PC-3 (cell line): ENCODE measurements at regions not wholly inside any gene's neighbourhood (a gene's known extent, or its start where the extent isn't known, plus 50 kb on each side); places are given as distances from the start of the nearest gene placed in this dataset.

Experiments used
- ATAC-seq: fragments of 200-7000 bp; cut with Tn5 transposase; 2 replicates; pipeline ENCODE4 v1.9.1; 2020; ENCODE audit warnings: mild to moderate bottlenecking, moderate library complexity
- BruUV-seq: library from RNA; stranded (reverse); fragments of 400-500 nt; replicated peaks from 2 replicates; lab custom pipeline; 2021; lab: Mats Ljungman, UMichigan
- CTCF ChIA-PET: fragments of 300-600 bp; sonication (Branson Sonifier 250); formaldehyde crosslinking; loops from one replicate; lab custom pipeline; 2022; ENCODE audit warnings: antibody characterized with exemption; lab: Charles Lee
- POLR2A ChIA-PET: fragments of 300-600 bp; sonication (Branson Sonifier 250); formaldehyde crosslinking; loops from one replicate; lab custom pipeline; 2022; ENCODE audit warnings: antibody characterized with exemption; ENCODE audit not compliant: unreplicated experiment; lab: Charles Lee
- DNase-seq: peaks from one replicate; pipeline ENCODE4 v3.0.0-alpha.2; 2015
- H2AFZ ChIP-seq: fragments of 300-600 bp; sonication (generic); 2 replicates; pipeline ENCODE4 v1.6.0; 2016; ENCODE audit warnings: antibody characterized with exemption, low read length
- H3F3A ChIP-seq: fragments of 300-600 bp; sonication (generic); one replicate; pipeline ENCODE4 v1.6.0; 2017; ENCODE audit warnings: antibody characterized with exemption, low read length, control low read depth, mild to moderate bottlenecking; ENCODE audit not compliant: unreplicated experiment
- H3K27ac ChIP-seq: fragments of 300-600 bp; sonication (generic); 2 replicates; pipeline ENCODE4 v1.5.1; 2016; ENCODE audit warnings: mild to moderate bottlenecking, low read length
- H3K27me3 ChIP-seq: fragments of 300-600 bp; sonication (generic); 2 replicates; pipeline ENCODE4 v1.6.1; 2016; ENCODE audit warnings: low read length, mixed read lengths
- H3K36me3 ChIP-seq: fragments of 300-600 bp; sonication (generic); 2 replicates; pipeline ENCODE4 v1.6.1; 2016; ENCODE audit warnings: low read depth, mixed run types, low read length, mixed read lengths
- H3K4me1 ChIP-seq: fragments of 300-600 bp; sonication (generic); 2 replicates; pipeline ENCODE4 v1.5.1; 2016; ENCODE audit warnings: low read length; ENCODE audit not compliant: insufficient read depth
- H3K4me2 ChIP-seq: fragments of 300-600 bp; sonication (generic); 2 replicates; pipeline ENCODE4 v1.6.0; 2016; ENCODE audit warnings: low read length
- H3K4me3 ChIP-seq: fragments of 300-600 bp; sonication (generic); 2 replicates; pipeline ENCODE4 v1.5.1; 2016; ENCODE audit warnings: mild to moderate bottlenecking, low read length, mixed read lengths
- H3K79me2 ChIP-seq: fragments of 300-600 bp; sonication (generic); 2 replicates; pipeline ENCODE4 v1.6.1; 2017; ENCODE audit warnings: low read length, mixed read lengths
- H3K9ac ChIP-seq: fragments of 300-600 bp; sonication (generic); 2 replicates; pipeline ENCODE4 v1.6.0; 2016; ENCODE audit warnings: mild to moderate bottlenecking, low read length
- H3K9me2 ChIP-seq: fragments of 300-600 bp; sonication (generic); replicated peaks from 2 replicates; pipeline ENCODE4 v1.6.1; 2016; ENCODE audit warnings: mixed run types, low read length, mixed read lengths
- H3K9me3 ChIP-seq: fragments of 300-600 bp; sonication (generic); 2 replicates; pipeline ENCODE4 v1.6.1; 2016; ENCODE audit warnings: low read length, mixed read lengths
- H4K20me1 ChIP-seq: fragments of 300-600 bp; sonication (generic); 2 replicates; pipeline ENCODE4 v1.6.1; 2016; ENCODE audit warnings: low read length, mixed read lengths
- CTCF ChIP-seq: fragments of 300-600 bp; sonication (generic); conservative IDR thresholded peaks from 2 replicates; pipeline ENCODE4 v1.5.1; 2017; ENCODE audit warnings: antibody characterized with exemption, low read depth, mild to moderate bottlenecking, low read length
- EZH2 ChIP-seq: fragments of 300-600 bp; sonication (generic); IDR thresholded peaks from one replicate; pipeline ENCODE4 v1.6.1; 2017; ENCODE audit warnings: antibody characterized with exemption, mild to moderate bottlenecking, low read length; ENCODE audit not compliant: unreplicated experiment
- EZH2phosphoT487 ChIP-seq: fragments of 300-600 bp; sonication (generic); IDR thresholded peaks from 2 replicates; pipeline ENCODE4 v1.6.1; 2018; ENCODE audit warnings: mild to moderate bottlenecking, antibody characterized with exemption, low read length, borderline replicate concordance
- intact Hi-C: fragments of 100-400 bp; cut with micrococcal nuclease; formaldehyde crosslinking; loops from 2 replicates; pipeline ENCODE4 v1.9.0; 2023

GRCh38 chr3:79848876-79849275 is 81.1 kb upstream of the ROBO1 start:
- no peak for DNase-seq
- no TSS peak for BruUV-seq

DNA sequence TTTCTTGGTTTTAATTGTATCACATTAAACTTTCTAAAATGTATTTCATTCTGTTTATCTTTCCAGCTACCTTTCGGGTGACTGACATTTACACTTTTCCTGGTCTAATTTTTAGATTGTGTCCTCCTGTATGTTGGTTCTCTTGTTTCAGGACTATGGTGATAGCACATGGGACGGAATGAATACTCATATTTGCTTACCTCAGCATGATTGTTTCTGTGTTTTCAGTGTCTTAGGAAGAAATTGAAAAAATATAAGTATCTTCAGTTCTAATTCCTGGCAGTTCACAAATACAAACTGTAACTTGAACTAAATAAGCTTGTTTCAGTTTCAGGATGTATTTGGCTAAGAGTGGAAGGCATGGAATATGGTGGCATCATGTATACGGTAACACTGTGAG is 80.1 kb upstream of the ROBO1 start:
- DNase-seq (no peak), ATAC-seq (no peak)
- Histone ChIP-seq H3K27ac (no peak overlapping the region), H3K79me2 (no peaks in the 10 kb centered on the region), H3K4me3 (no peak overlapping the region), H4K20me1 (no peaks in the 10 kb centered on the region), H3K4me1 (no peaks in the 10 kb centered on the region), H3K9me3 (no peaks in the 10 kb centered on the region), H3K27me3 (no peaks in the 10 kb centered on the region), H3K9me2 (no peaks in the 10 kb centered on the region), H3F3A (no peaks in the 10 kb centered on the region), H3K36me3 (no peaks in the 10 kb centered on the region), H3K4me2 (no peak overlapping the region), H2AFZ (no peak overlapping the region), H3K9ac (no peak overlapping the region)
- intact Hi-C loops = no loop called here
- TF ChIP-seq CTCF (no peak), EZH2phosphoT487 (no peak), EZH2 (no peak)
- ChIA-PET CTCF (no interaction called here), POLR2A (interaction anchor here (0.7 kb wide), 1 partner anchor 45 kb away, joined by 3 read pairs; no protein-coding TSS in a partner anchor)
- BruUV-seq = no TSS peak

More at GRCh38 chr3:79848876-79849275, 81.1 kb upstream of the ROBO1 start:
- H2AFZ ChIP-seq = no peak overlapping the region
- H3K27me3 ChIP-seq = no peaks in the 10 kb centered on the region
- no peaks in the 10 kb centered on the region for H3K36me3 ChIP-seq
- no peaks in the 10 kb centered on the region for H4K20me1 ChIP-seq
- ChIA-PET POLR2A (no interaction called here), CTCF (no interaction called here)
- H3K9me2 ChIP-seq = no peaks in the 10 kb centered on the region
- no peaks in the 10 kb centered on the region for H3K9me3 ChIP-seq
- no peak for ATAC-seq
- H3K79me2 ChIP-seq = no peaks in the 10 kb centered on the region
- H3K4me3 ChIP-seq = no peak overlapping the region
- H3K4me2 ChIP-seq = no peak overlapping the region
- no peak overlapping the region for H3K9ac ChIP-seq
- TF ChIP-seq CTCF = no peak
- TF ChIP-seq EZH2phosphoT487 = no peak
- no peak for TF ChIP-seq EZH2
- no peaks in the 10 kb centered on the region for H3F3A ChIP-seq
- no peak overlapping the region for H3K27ac ChIP-seq
- intact Hi-C loops = no loop called here
- no peaks in the 10 kb centered on the region for H3K4me1 ChIP-seq

DNA sequence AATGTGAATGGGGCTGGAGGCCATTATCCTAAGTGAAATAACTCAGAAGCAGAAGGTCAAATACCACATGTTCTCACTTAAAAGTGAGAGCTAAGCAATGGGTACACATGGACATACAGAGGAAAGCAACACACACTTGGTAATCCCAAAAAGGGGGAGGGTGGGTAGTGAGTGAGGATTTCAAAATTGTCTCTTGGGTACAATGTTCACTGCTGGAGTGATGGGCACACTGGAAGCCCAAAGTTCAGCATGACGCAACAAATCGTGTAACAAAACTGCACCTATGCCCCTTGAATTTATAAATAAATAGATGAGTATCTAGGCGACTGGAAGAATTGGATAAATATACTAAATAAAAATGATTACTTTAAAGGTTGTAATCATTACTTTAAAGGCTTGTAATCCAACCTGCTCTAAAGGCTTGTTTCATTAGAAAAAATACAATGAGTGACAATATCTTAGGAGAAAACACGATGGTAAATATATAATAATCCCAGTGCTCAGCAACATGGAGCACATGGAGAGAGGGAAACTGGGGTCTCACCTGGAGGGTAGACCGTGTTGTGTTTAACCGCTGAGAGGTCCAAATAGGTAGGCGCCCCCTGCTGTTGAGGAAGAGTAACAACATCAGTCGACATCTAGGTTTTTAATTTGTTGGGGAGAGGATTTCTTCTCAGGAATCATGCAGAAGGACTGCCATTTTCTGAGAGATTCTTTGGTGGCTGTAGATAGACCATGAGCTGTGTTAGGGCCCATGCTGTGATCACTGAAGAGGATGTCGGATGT is 78.5 kb upstream of the ROBO1 start:
- H3K79me2 ChIP-seq = no peaks in the 10 kb centered on the region
- intact Hi-C loops = no loop called here
- no peak overlapping the region for H3K4me2 ChIP-seq
- no peaks in the 10 kb centered on the region for H3K27me3 ChIP-seq
- no peaks in the 10 kb centered on the region for H3K36me3 ChIP-seq
- no peak overlapping the region for H3K4me3 ChIP-seq
- ATAC-seq (no peak), DNase-seq (no peak)
- no TSS peak for BruUV-seq
- ChIA-PET CTCF (interaction anchor here (0.5 kb wide), 1 partner anchor 323 kb away, joined by 11 read pairs; no protein-coding TSS in a partner anchor), POLR2A (no interaction called here)
- no peak for TF ChIP-seq EZH2
- peak; percentile 66 for TF ChIP-seq CTCF
- TF ChIP-seq EZH2phosphoT487 = no peak
- no peaks in the 10 kb centered on the region for H3K4me1 ChIP-seq
- H3K9me3 ChIP-seq = no peaks in the 10 kb centered on the region
- H3K9me2 ChIP-seq = no peaks in the 10 kb centered on the region
- no peak overlapping the region for H3K9ac ChIP-seq
- no peaks in the 10 kb centered on the region for H4K20me1 ChIP-seq
- H2AFZ ChIP-seq = no peak overlapping the region
- H3F3A ChIP-seq = no peaks in the 10 kb centered on the region
- H3K27ac ChIP-seq = no peak overlapping the region
